WERI-Rb-1 (cell line): ENCODE measurements at regions not wholly inside any gene's neighbourhood (a gene's known extent, or its start where the extent isn't known, plus 50 kb on each side); places are given as distances from the start of the nearest gene placed in this dataset.

Experiments used
- DNase-seq: peaks from one replicate; pipeline ENCODE4 v3.0.0-alpha.2; 2020
- H3K27ac ChIP-seq: fragments of 250-450 bp; sonication (Bioruptor Pico); 2 replicates; pipeline ENCODE4 v1.5.1; 2020; ENCODE audit warnings: mild to moderate bottlenecking, moderate library complexity
- H3K27me3 ChIP-seq: fragments of 250-450 bp; sonication (Bioruptor Pico); 2 replicates; pipeline ENCODE4 v1.5.1; 2021; ENCODE audit warnings: mild to moderate bottlenecking, low read depth, moderate library complexity; ENCODE audit not compliant: insufficient read depth, severe bottlenecking
- H3K36me3 ChIP-seq: fragments of 250-450 bp; sonication (Bioruptor Pico); 2 replicates; pipeline ENCODE4 v1.5.1; 2020; ENCODE audit warnings: mild to moderate bottlenecking, moderate library complexity
- H3K4me3 ChIP-seq: 2 replicates; pipeline ENCODE4 v1.5.1; 2011; ENCODE audit warnings: low read depth, mild to moderate bottlenecking, control low read depth, low read length
- H3K9me3 ChIP-seq: fragments of 250-450 bp; sonication (Bioruptor Pico); 2 replicates; pipeline ENCODE4 v1.5.1; 2021; ENCODE audit warnings: mild to moderate bottlenecking, moderate library complexity; ENCODE audit not compliant: severe bottlenecking
- TF ChIP-seq, protein P1 (sequence below): IDR thresholded peaks from 2 replicates; pipeline ENCODE4 v1.5.1; 2011; ENCODE audit warnings: low read depth, mild to moderate bottlenecking, control low read depth, inconsistent platforms, low read length

DNA sequence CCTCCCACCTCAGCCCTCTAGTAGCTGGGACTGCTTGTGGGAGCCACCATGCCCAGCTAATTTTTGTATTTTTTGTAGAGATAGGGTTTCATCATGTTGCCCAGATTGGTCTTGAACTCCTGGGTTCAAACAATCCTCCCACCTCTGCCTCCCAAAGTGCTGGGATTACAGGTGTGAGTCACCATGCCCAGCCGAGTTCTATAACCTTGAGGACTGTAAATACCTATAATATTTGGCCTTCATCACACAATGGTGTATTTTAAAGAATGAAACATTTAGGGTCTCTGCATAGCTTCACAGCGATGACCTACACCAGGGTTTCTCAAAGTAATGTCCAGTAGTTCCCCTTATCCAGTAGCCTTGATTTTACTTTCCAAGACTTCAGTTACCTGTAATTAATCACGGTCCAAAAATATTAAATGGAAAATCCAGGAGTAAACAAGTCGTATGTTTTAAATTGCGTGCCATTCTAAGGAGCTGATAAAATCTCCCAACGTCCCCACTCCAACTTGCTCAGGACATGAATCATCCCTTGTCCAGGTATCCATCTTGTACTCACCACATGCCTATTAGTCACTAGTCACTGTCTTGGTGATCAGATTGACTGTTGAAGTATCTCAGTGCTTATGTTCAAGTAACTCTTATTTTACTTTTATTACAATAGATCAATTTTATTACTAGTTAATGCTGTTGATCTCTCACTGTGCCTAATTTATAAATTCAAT is 368.2 kb downstream of the BTG1 start:
- DNase-seq: no peak
- Histone ChIP-seq H3K9me3 (no peaks in the 10 kb centered on the region), H3K36me3 (no peaks in the 10 kb centered on the region), H3K4me3 (no peak overlapping the region), H3K27me3 (no peaks in the 10 kb centered on the region), H3K27ac (no peak overlapping the region)
- TF ChIP-seq, protein P1, sequence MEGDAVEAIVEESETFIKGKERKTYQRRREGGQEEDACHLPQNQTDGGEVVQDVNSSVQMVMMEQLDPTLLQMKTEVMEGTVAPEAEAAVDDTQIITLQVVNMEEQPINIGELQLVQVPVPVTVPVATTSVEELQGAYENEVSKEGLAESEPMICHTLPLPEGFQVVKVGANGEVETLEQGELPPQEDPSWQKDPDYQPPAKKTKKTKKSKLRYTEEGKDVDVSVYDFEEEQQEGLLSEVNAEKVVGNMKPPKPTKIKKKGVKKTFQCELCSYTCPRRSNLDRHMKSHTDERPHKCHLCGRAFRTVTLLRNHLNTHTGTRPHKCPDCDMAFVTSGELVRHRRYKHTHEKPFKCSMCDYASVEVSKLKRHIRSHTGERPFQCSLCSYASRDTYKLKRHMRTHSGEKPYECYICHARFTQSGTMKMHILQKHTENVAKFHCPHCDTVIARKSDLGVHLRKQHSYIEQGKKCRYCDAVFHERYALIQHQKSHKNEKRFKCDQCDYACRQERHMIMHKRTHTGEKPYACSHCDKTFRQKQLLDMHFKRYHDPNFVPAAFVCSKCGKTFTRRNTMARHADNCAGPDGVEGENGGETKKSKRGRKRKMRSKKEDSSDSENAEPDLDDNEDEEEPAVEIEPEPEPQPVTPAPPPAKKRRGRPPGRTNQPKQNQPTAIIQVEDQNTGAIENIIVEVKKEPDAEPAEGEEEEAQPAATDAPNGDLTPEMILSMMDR: no peak

DNA sequence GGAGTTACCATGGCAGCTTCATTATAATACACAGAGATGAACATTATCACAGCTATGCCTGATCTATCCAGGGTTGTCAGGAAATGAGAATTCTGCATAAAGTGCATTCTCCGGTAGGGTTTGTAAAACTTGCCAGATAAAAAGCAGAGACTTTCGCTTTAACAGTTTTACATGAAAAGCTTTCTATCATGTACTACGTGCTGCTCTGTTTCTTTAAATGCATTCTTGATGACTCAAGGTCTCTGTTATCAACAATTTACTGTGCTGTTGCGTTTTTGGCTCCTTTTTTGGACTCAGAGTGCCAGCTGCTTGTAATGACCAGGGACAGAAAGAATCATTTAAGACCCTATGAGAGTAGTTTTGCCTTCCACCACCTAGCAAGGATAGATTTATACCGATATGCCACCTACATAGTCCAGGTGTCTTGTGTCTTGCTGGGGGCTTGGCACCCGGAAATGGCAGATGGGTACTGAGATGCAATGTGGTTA is 371.2 kb downstream of the BTG1 start:
- H3K27ac ChIP-seq: no peak overlapping the region
- no peaks in the 10 kb centered on the region for H3K27me3 ChIP-seq
- no peak overlapping the region for H3K4me3 ChIP-seq
- H3K36me3 ChIP-seq: no peaks in the 10 kb centered on the region; the same call in 1 of the 2 replicates
- DNase-seq: no peak
- TF ChIP-seq, protein P1: no peak
- H3K9me3 ChIP-seq: no peaks in the 10 kb centered on the region

DNA sequence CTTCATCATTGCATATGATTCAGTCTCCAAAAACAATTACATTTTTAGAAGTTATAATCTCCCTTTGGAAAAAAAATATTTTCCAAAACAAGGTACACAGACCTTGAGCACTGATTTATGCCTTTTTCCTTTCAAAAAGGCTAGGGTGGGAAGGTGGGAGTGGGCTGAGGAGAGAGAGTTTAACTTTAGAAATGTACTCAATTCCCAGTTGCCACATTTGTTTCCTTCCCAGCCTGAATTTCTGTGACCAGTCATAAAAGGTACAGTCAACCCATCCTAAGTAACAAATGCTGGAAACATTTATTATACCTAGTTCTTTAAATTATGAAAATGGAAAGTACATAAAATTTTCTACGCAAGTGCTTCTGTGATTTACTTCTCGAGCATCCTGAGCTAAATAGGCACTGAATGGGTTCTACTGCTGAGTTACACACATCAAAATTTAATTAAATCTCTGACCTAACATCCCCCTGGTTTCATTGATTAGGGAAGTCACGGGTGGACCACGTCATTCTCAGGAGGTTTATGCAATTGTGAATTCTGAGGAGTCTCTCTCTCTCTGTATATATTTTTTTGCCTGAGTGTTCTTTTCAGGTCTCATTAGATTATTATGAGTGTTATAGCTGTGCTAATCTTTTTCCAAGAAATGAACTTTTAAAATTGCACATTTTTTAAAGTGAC is 371.8 kb downstream of the BTG1 start:
- Histone ChIP-seq H3K27me3 (no peaks in the 10 kb centered on the region), H3K36me3 (no peaks in the 10 kb centered on the region; the same call in 1 of the 2 replicates), H3K9me3 (no peaks in the 10 kb centered on the region), H3K27ac (no peak overlapping the region), H3K4me3 (no peak overlapping the region)
- DNase-seq: no peak
- TF ChIP-seq, protein P1: no peak

DNA sequence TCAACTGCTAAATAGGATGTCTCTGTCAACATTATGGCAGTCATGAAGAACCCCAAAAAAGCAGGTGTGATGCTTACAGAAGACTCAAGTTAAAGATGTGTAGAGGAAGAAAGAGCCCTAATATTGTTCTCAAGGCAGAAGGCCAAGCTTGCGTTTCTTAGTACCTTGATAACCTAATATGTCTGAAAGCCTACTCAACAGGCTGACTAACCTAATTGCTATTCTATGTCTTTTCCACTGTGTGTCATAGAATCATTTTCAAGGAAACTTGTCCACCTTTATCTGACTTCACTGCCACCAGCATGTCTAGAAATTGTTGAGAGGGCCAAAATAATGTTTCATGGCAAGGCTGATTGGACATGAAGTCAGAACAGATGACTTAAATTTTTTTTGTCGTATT is 373.2 kb downstream of the BTG1 start:
- no peaks in the 10 kb centered on the region for H3K9me3 ChIP-seq
- no peaks in the 10 kb centered on the region for H3K27me3 ChIP-seq
- H3K36me3 ChIP-seq: no peaks in the 10 kb centered on the region; the same call in 1 of the 2 replicates
- TF ChIP-seq, protein P1: no peak
- no peak overlapping the region for H3K4me3 ChIP-seq
- DNase-seq: no peak
- H3K27ac ChIP-seq: no peak overlapping the region

DNA sequence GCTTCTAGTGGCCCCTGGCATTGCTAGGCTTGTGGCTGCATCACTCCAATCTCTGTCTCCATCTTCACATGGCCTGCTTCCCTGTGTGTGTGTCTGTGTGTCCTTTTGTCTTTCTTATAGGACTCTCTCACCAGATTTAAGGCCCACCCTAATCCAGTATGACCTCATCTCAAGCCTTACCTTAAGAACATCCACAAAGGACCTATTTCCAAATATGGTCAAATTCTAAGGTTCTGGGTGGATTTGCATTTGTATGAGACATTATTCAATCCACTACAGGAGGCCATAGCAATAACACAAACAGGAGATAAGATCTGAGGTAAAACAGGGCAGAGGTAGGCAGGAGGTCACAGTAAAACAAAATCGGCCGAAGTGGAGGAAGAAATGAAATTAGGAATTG is 375.9 kb downstream of the BTG1 start:
- Histone ChIP-seq H3K4me3 (no peak overlapping the region), H3K27ac (no peak overlapping the region), H3K27me3 (no peaks in the 10 kb centered on the region), H3K36me3 (no peaks in the 10 kb centered on the region; the same call in 1 of the 2 replicates), H3K9me3 (no peaks in the 10 kb centered on the region)
- TF ChIP-seq, protein P1: no peak
- no peak for DNase-seq
